ENCODE measurements at regions not wholly inside any gene's neighbourhood (a gene's known extent, or its start where the extent isn't known, plus 50 kb on each side); places are given as distances from the start of the nearest gene placed in this dataset.

GRCh38 chr7:49376817-49377375, 396.5 kb upstream of the VWC2 start:
- no peak for DNase-seq

- DNase-seq = no peak
Measured at GRCh38 chr7:49386792-49387191, 386.6 kb upstream of the VWC2 start.

GRCh38 chr7:49389871-49390479, 383.5 kb upstream of the VWC2 start:
- no peak for DNase-seq

- DNase-seq = no peak
Measured at GRCh38 chr7:49396229-49396628, 377.2 kb upstream of the VWC2 start.

- DNase-seq = no peak
Measured at GRCh38 chr7:49397750-49398149, 375.7 kb upstream of the VWC2 start.

GRCh38 chr7:49398236-49398635, 375.2 kb upstream of the VWC2 start:
- DNase-seq = no peak

GRCh38 chr7:49398746-49399145, 374.7 kb upstream of the VWC2 start:
- DNase-seq = no peak

- DNase-seq = no peak
Measured at GRCh38 chr7:49400891-49401550, 372.4 kb upstream of the VWC2 start.

GRCh38 chr7:49403844-49404243, 369.6 kb upstream of the VWC2 start:
- no peak for DNase-seq

- DNase-seq = no peak
Measured at GRCh38 chr7:49407205-49407604, 366.2 kb upstream of the VWC2 start.

- DNase-seq = no peak
Measured at GRCh38 chr7:49417034-49417433, 356.4 kb upstream of the VWC2 start.

GRCh38 chr7:49418963-49419362, 354.5 kb upstream of the VWC2 start:
- no peak for DNase-seq

GRCh38 chr7:49422564-49422963, 350.9 kb upstream of the VWC2 start:
- DNase-seq = no peak

GRCh38 chr7:49424109-49424508, 349.3 kb upstream of the VWC2 start:
- no peak for DNase-seq

- DNase-seq = no peak
Measured at GRCh38 chr7:49425277-49425818, 348.1 kb upstream of the VWC2 start.

- no peak for DNase-seq
Measured at GRCh38 chr7:49432254-49432653, 341.2 kb upstream of the VWC2 start.

- no peak for DNase-seq
Measured at GRCh38 chr7:49433794-49434193, 339.6 kb upstream of the VWC2 start.

- DNase-seq = no peak
Measured at GRCh38 chr7:49434846-49435245, 338.6 kb upstream of the VWC2 start.

GRCh38 chr7:49438281-49438680, 335.2 kb upstream of the VWC2 start:
- DNase-seq = no peak

GRCh38 chr7:49443515-49443914, 329.9 kb upstream of the VWC2 start:
- no peak for DNase-seq

- no peak for DNase-seq
Measured at GRCh38 chr7:49453486-49453885, 320.0 kb upstream of the VWC2 start.

GRCh38 chr7:49479441-49479840, 294.0 kb upstream of the VWC2 start:
- DNase-seq = no peak

- DNase-seq = no peak
Measured at GRCh38 chr7:49479936-49480544, 293.4 kb upstream of the VWC2 start.

GRCh38 chr7:49481075-49481474, 292.4 kb upstream of the VWC2 start:
- DNase-seq = no peak
